SK-N-SH (cell line): ENCODE measurements at regions not wholly inside any gene's neighbourhood (a gene's known extent, or its start where the extent isn't known, plus 50 kb on each side); places are given as distances from the start of the nearest gene placed in this dataset.

Experiments
- CTCF ChIA-PET: fragments of 300-600, 350-600 bp; formaldehyde crosslinking; extraction: SDS; loops from one replicate; lab custom pipeline; 2021; lab: Yijun Ruan, JAX
- POLR2A ChIA-PET: fragments of 350-600 bp; sonication (Branson Sonifier 250); formaldehyde crosslinking; extraction: SDS; loops from one replicate; lab custom pipeline; 2020; ENCODE audit warnings: antibody characterized with exemption, inconsistent platforms; lab: Yijun Ruan, JAX
- DNase-seq: peaks from one replicate; pipeline ENCODE4 v3.0.0; 2012
- H2AFZ ChIP-seq: fragments of 200-600 bp; sonication (generic); 2 replicates; pipeline ENCODE4 v1.8.1; 2016; ENCODE audit warnings: antibody characterized with exemption, mild to moderate bottlenecking, low read depth
- H3F3A ChIP-seq: fragments of 200-600 bp; sonication (generic); replicated peaks from 2 replicates; pipeline ENCODE3; 2016; ENCODE audit warnings: antibody characterized with exemption, mild to moderate bottlenecking; ENCODE audit not compliant: insufficient read depth
- H3K27ac ChIP-seq, 2 experiments: fragments of 200-500 bp in 1 of 2; fragments of 200-600 bp in 1 of 2; sonication (Bioruptor generic) in 1 of 2; sonication (generic), shearing (Covaris generic) in 1 of 2; 2 replicates each; pipeline versions ENCODE4 v1.5.1 to v1.6.1; 2014 to 2016; ENCODE audit warnings: low read depth in 2 of 2, inconsistent platforms in 1 of 2, low read length in 1 of 2, mild to moderate bottlenecking in 1 of 2, mixed read lengths in 1 of 2
- H3K27me3 ChIP-seq: fragments of 200-600 bp; sonication (generic), shearing (Covaris generic); 2 replicates; pipeline ENCODE4 v1.6.1; 2016; ENCODE audit warnings: mixed run types; ENCODE audit not compliant: insufficient read depth
- H3K36me3 ChIP-seq, 2 experiments: fragments of 200-500 bp in 1 of 2; fragments of 200-600 bp in 1 of 2; sonication (Bioruptor generic) in 1 of 2; sonication (generic) in 1 of 2; replicated peaks in 1 of 2; 2 replicates each; pipeline versions ENCODE3 to v1.5.1; 2014 to 2016; ENCODE audit warnings: low read length in 1 of 2, mild to moderate bottlenecking in 1 of 2; ENCODE audit not compliant: insufficient read depth in 2 of 2, control insufficient read depth in 1 of 2
- H3K4me1 ChIP-seq, 2 experiments: fragments of 200-500 bp in 1 of 2; fragments of 200-600 bp in 1 of 2; sonication (Bioruptor generic) in 1 of 2; sonication (generic), shearing (Covaris generic) in 1 of 2; 2 replicates each; pipeline versions ENCODE4 v1.5.1 to v1.6.1; 2014 to 2016; ENCODE audit warnings: low read depth in 1 of 2, low read length in 1 of 2, mixed run types in 1 of 2; ENCODE audit not compliant: insufficient read depth in 2 of 2, control insufficient read depth in 1 of 2
- H3K4me2 ChIP-seq: fragments of 200-600 bp; sonication (generic), shearing (Covaris generic); 2 replicates; pipeline ENCODE4 v1.6.1; 2017; ENCODE audit warnings: mixed run types
- H3K4me3 ChIP-seq, 2 experiments: fragments of 200-500 bp in 1 of 2; fragments of 200-600 bp in 1 of 2; sonication (Bioruptor generic) in 1 of 2; sonication (generic), shearing (Covaris generic) in 1 of 2; 2 replicates each; pipeline versions ENCODE4 v1.5.1 to v1.8.1; 2014 to 2016; ENCODE audit warnings: low read depth in 2 of 2, inconsistent platforms in 1 of 2, low read length in 1 of 2, mild to moderate bottlenecking in 1 of 2, mixed read lengths in 1 of 2, moderate library complexity in 1 of 2
- H3K79me2 ChIP-seq: fragments of 200-600 bp; sonication (generic); 2 replicates; pipeline ENCODE4 v1.8.1; 2017; ENCODE audit warnings: mild to moderate bottlenecking; ENCODE audit not compliant: insufficient read depth
- H3K9ac ChIP-seq: fragments of 200-600 bp; sonication (generic); 2 replicates; pipeline ENCODE4 v1.6.1; 2017; ENCODE audit warnings: mixed run types
- H3K9me2 ChIP-seq: fragments of 200-600 bp; sonication (generic); 2 replicates; pipeline ENCODE4 v1.6.1; 2017; ENCODE audit warnings: mixed run types
- H3K9me3 ChIP-seq: fragments of 200-600 bp; sonication (generic); 2 replicates; pipeline ENCODE4 v1.6.1; 2017; ENCODE audit warnings: mixed run types, mild to moderate bottlenecking, moderate library complexity
- H4K20me1 ChIP-seq: fragments of 200-600 bp; sonication (generic); 2 replicates; pipeline ENCODE4 v1.6.1; 2017; ENCODE audit warnings: mild to moderate bottlenecking, mixed run types; ENCODE audit not compliant: insufficient read depth
- CHD2 ChIP-seq: fragments of 150-350 bp; IDR thresholded peaks from 2 replicates; pipeline ENCODE4 v1.6.1; 2018; ENCODE audit warnings: low read length; ENCODE audit not compliant: partially characterized antibody
- ELF1 ChIP-seq: IDR thresholded peaks from 2 replicates; pipeline ENCODE4 v1.4.0; 2012
- EP300 ChIP-seq, 2 experiments: IDR thresholded peaks; 2 replicates each; pipeline versions ENCODE4 v1.4.0 to v1.6.1; 2012; ENCODE audit warnings: borderline replicate concordance in 1 of 2, low read depth in 1 of 2, low read length in 1 of 2
- EZH2phosphoT487 ChIP-seq: fragments of 200-600 bp; sonication (generic); IDR thresholded peaks from 2 replicates; pipeline ENCODE4 v1.6.1; 2017; ENCODE audit warnings: low read depth, mixed run types, mild to moderate bottlenecking, antibody characterized with exemption, moderate library complexity, borderline replicate concordance
- FOSL2 ChIP-seq: IDR thresholded peaks from 2 replicates; pipeline ENCODE4 v1.4.0; 2012; ENCODE audit warnings: low read depth, mild to moderate bottlenecking, moderate library complexity, borderline replicate concordance
- FOXM1 ChIP-seq: IDR thresholded peaks from 2 replicates; pipeline ENCODE4 v1.4.0; 2012; ENCODE audit warnings: low read depth, mild to moderate bottlenecking
- GATA2 ChIP-seq: sonication (generic); formaldehyde crosslinking; IDR thresholded peaks from 2 replicates; pipeline ENCODE4 v1.5.0; 2020; ENCODE audit warnings: mild to moderate bottlenecking, missing genetic modification reagents
- MEF2A ChIP-seq: IDR thresholded peaks from 2 replicates; pipeline ENCODE4 v1.4.0; 2012; ENCODE audit warnings: low read depth, borderline replicate concordance
- MXI1 ChIP-seq: IDR thresholded peaks from 2 replicates; pipeline ENCODE4 v1.6.1; 2012; ENCODE audit warnings: mild to moderate bottlenecking, low read depth, low read length, improper control_type of control experiment
- NFIC ChIP-seq: IDR thresholded peaks from 2 replicates; pipeline ENCODE4 v1.4.0; 2012; ENCODE audit warnings: borderline replicate concordance
- NRF1 ChIP-seq: IDR thresholded peaks from 2 replicates; pipeline ENCODE4 v1.6.1; 2012; ENCODE audit warnings: low read depth, mild to moderate bottlenecking, low read length
- POLR2AphosphoS5 ChIP-seq: IDR thresholded peaks from 2 replicates; pipeline ENCODE4 v1.6.1; 2012; ENCODE audit warnings: low read depth, low read length
- RAD21 ChIP-seq: IDR thresholded peaks from 2 replicates; pipeline ENCODE4 v1.6.1; 2012; ENCODE audit warnings: mild to moderate bottlenecking, low read length
- RCOR1 ChIP-seq: fragments of 150-350 bp; IDR thresholded peaks from 2 replicates; pipeline ENCODE4 v1.6.1; 2017; ENCODE audit warnings: antibody characterized with exemption, low read length
- SMC3 ChIP-seq: IDR thresholded peaks from 2 replicates; pipeline ENCODE4 v1.6.1; 2012; ENCODE audit warnings: low read depth, low read length, improper control_type of control experiment
- TAF1 ChIP-seq: IDR thresholded peaks from 2 replicates; pipeline ENCODE4 v1.6.1; 2012; ENCODE audit warnings: low read depth, mild to moderate bottlenecking, low read length, moderate library complexity, borderline replicate concordance
- TCF12 ChIP-seq: IDR thresholded peaks from 2 replicates; pipeline ENCODE4 v1.4.0; 2012
- TEAD4 ChIP-seq: IDR thresholded peaks from 2 replicates; pipeline ENCODE4 v1.4.0; 2012; ENCODE audit warnings: mild to moderate bottlenecking, borderline replicate concordance; ENCODE audit not compliant: insufficient read depth
- WGBS: methylation state at CpG from one replicate; pipeline ENCODE4 v1.1.6; 2017; ENCODE audit warnings: low lambda C conversion rate; 5-methylcytosine and 5-hydroxymethylcytosine counted together
- TF ChIP-seq, protein P1 (sequence below): IDR thresholded peaks from 2 replicates; pipeline ENCODE4; 2012
- TF ChIP-seq, protein P2 (sequence below): fragments of 150-350 bp; IDR thresholded peaks from 2 replicates; pipeline ENCODE4 v1.6.1; 2017; ENCODE audit warnings: antibody characterized with exemption, low read length, low read depth, borderline replicate concordance
- TF ChIP-seq, protein P3 (sequence below): fragments of 200-600 bp; sonication (generic); IDR thresholded peaks from 2 replicates; pipeline ENCODE4 v1.6.1; 2017; ENCODE audit warnings: antibody characterized with exemption, mild to moderate bottlenecking, moderate library complexity
- TF ChIP-seq, protein P4 (sequence below): IDR thresholded peaks from 2 replicates; pipeline ENCODE4 v1.4.0; 2012; ENCODE audit warnings: low read depth

DNA sequence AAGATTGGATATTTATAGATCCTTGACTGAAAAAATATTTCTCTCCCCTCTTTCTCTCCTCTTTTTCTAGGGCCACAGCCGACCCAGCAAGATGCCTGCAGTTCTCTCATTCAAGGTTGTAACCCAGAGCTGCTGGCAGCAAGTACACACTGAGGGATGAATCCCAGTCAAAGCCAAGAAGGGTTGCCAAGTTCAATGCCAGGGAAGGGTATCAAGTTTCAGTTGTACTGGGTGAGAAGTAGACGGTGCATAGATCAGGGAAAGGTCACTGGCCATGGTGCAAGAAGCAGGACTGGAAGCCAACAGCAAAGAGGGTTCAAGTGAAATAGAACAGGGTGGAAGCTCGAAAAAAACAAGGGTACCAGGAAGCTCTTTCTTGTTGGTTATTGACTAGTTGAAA is 170.2 kb downstream of the NRP2 start:
- Histone ChIP-seq H3K4me2 (no peak overlapping the region), H3K4me3 (no peak overlapping the region), H3K36me3 (no peaks in the 10 kb centered on the region), H3F3A (no peaks in the 10 kb centered on the region), H2AFZ (no peak overlapping the region), H3K27ac (no peak overlapping the region), H3K27me3 (no peaks in the 10 kb centered on the region), H3K4me1 (peaks cover 0 to 6% of the 10 kb centered on the region in 2 experiments; a peak in 1 of 4 replicates), H4K20me1 (no peaks in the 10 kb centered on the region), H3K9ac (no peak overlapping the region), H3K9me3 (no peaks in the 10 kb centered on the region), H3K79me2 (no peaks in the 10 kb centered on the region), H3K9me2 (no peaks in the 10 kb centered on the region)
- 15% methylated on average over 3 of the region's 3 CpGs for WGBS
- TF ChIP-seq EZH2phosphoT487 (no peak), SMC3 (no peak), TEAD4 (no peak), NFIC (no peak), FOXM1 (no peak), EP300 (IDR thresholded peaks at IDR 0.05; ENCODE audit: borderline replicate concordance in 1 of 2, low read depth in 1 of 2, low read length in 1 of 2) (no peak), TAF1 (no peak), MXI1 (no peak), FOSL2 (no peak), GATA2 (CRISPR knock-in tag) (no peak), POLR2AphosphoS5 (no peak), RAD21 (no peak), ELF1 (no peak), CHD2 (no peak), MEF2A (no peak), NRF1 (no peak)
- TF ChIP-seq, protein P1, sequence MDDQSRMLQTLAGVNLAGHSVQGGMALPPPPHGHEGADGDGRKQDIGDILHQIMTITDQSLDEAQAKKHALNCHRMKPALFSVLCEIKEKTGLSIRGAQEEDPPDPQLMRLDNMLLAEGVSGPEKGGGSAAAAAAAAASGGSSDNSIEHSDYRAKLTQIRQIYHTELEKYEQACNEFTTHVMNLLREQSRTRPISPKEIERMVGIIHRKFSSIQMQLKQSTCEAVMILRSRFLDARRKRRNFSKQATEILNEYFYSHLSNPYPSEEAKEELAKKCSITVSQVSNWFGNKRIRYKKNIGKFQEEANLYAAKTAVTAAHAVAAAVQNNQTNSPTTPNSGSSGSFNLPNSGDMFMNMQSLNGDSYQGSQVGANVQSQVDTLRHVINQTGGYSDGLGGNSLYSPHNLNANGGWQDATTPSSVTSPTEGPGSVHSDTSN: no peak
- TF ChIP-seq, protein P2, sequence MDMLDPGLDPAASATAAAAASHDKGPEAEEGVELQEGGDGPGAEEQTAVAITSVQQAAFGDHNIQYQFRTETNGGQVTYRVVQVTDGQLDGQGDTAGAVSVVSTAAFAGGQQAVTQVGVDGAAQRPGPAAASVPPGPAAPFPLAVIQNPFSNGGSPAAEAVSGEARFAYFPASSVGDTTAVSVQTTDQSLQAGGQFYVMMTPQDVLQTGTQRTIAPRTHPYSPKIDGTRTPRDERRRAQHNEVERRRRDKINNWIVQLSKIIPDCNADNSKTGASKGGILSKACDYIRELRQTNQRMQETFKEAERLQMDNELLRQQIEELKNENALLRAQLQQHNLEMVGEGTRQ: no peak
- ChIA-PET POLR2A (interaction anchor here (1.1 kb wide), 1 partner anchor 94 kb away, joined by 3 read pairs; no protein-coding TSS in a partner anchor), CTCF (interaction anchor here (1.0 to 1.6 kb wide), 4 partner anchors 12 to 96 kb away, joined by 3 to 5 read pairs (median 4); no protein-coding TSS in a partner anchor)
- DNase-seq: no peak

DNA sequence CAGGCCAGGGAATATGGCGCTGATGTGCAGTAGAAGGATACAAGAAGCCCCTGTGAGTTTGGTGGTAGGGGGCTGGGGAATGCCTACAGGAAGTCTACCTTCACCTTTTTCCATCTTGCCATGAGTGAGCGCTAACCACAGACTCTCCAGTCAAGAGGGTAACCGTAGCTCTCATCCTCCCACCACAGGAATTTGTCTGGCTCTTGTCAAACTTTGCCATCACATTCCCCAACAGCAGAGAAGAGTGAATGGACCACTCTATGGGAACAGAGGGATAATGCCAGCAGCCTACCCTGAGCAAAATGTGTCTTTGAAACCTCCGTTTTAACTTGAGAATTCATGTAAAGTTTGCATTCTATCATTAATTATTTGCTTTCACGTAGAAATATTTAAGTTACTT is 168.3 kb downstream of the NRP2 start:
- H3F3A ChIP-seq: no peaks in the 10 kb centered on the region
- H4K20me1 ChIP-seq: no peaks in the 10 kb centered on the region
- ChIA-PET CTCF (interaction anchor here (0.6 to 1.1 kb wide), 2 partner anchors 75 to 157 kb away, joined by 3 to 4 read pairs; no protein-coding TSS in a partner anchor), POLR2A (no interaction called here)
- peaks cover 0 to 6% of the 10 kb centered on the region in 2 experiments; a peak in 2 of 4 replicates for H3K4me1 ChIP-seq
- DNase-seq: no peak
- WGBS: 56% methylated on average over 5 of the region's 5 CpGs
- H3K27me3 ChIP-seq: no peaks in the 10 kb centered on the region
- H3K9me3 ChIP-seq: no peaks in the 10 kb centered on the region
- TF ChIP-seq, protein P1: no peak
- TF ChIP-seq, protein P3, sequence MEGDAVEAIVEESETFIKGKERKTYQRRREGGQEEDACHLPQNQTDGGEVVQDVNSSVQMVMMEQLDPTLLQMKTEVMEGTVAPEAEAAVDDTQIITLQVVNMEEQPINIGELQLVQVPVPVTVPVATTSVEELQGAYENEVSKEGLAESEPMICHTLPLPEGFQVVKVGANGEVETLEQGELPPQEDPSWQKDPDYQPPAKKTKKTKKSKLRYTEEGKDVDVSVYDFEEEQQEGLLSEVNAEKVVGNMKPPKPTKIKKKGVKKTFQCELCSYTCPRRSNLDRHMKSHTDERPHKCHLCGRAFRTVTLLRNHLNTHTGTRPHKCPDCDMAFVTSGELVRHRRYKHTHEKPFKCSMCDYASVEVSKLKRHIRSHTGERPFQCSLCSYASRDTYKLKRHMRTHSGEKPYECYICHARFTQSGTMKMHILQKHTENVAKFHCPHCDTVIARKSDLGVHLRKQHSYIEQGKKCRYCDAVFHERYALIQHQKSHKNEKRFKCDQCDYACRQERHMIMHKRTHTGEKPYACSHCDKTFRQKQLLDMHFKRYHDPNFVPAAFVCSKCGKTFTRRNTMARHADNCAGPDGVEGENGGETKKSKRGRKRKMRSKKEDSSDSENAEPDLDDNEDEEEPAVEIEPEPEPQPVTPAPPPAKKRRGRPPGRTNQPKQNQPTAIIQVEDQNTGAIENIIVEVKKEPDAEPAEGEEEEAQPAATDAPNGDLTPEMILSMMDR: no peak
- no peak for TF ChIP-seq POLR2AphosphoS5
- no peak for TF ChIP-seq RCOR1
- TF ChIP-seq, protein P4, sequence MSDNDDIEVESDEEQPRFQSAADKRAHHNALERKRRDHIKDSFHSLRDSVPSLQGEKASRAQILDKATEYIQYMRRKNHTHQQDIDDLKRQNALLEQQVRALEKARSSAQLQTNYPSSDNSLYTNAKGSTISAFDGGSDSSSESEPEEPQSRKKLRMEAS: no peak
- TF ChIP-seq TCF12: peak; percentile 21; the same call in 1 of the 2 replicates
- TF ChIP-seq, protein P2: no peak
- TF ChIP-seq FOXM1: no peak
- H3K4me3 ChIP-seq: no peak overlapping the region
- H3K9ac ChIP-seq: no peak overlapping the region
- H3K27ac ChIP-seq: no peak overlapping the region
- no peaks in the 10 kb centered on the region for H3K36me3 ChIP-seq
- H3K4me2 ChIP-seq: no peak overlapping the region
- H2AFZ ChIP-seq: no peak overlapping the region
- no peaks in the 10 kb centered on the region for H3K9me2 ChIP-seq
- no peaks in the 10 kb centered on the region for H3K79me2 ChIP-seq
